ENCODE measurements at regions not wholly inside any gene's neighbourhood (a gene's known extent, or its start where the extent isn't known, plus 50 kb on each side); places are given as distances from the start of the nearest gene placed in this dataset.

DNA sequence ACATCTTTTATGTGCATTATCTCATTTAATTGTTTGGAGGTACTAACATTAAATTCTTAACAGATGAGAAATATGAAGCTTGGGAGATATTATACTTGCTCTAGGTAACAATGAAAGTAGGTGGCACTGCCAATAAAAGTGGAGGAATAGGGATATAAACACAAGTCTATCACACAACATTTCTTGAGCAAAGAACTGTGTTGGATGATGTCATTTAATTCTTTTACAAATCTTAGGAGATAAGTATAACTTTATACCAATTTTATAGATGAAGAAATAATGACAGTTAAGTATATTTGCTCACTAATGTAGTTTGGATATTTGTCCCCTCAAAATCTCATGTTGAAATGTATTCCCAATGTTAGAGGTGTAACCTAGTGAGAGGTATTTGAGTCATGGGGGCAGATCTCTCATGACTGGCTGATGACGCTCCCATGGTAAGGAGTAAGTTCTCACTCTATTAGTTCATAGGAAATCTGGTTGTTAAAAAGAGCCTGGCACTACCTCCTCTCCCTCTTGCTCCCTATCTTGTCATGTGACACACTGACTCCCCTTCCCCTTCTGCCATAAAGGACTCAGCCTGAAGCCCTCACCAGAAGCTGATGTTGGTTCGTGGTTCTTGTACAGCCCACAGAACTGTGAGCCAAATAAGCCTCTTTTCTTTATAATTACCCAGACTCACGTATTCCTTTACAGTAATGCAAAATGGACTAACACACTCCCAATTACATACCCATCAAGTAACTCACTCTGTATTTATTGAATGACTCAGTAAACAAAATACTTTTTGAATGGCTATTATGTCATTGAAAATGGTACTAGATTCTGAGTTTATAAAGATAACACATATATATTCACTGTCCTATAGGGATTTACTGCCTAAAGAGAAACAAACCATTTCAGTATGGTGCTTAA is 146.8 kb upstream of the KITLG start:
- Histone ChIP-seq H3K9ac (ENCODE audit: low read length in 3 of 3) (no peak overlapping the region), H3K4me1 (ENCODE audit: control insufficient read depth in 2 of 3, insufficient read depth in 2 of 3, low read depth in 1 of 3, low read length in 3 of 3) (no peaks in the 10 kb centered on the region), H3K36me3 (ENCODE audit: control insufficient read depth in 2 of 3, insufficient read depth in 3 of 3, low read length in 3 of 3) (no peaks in the 10 kb centered on the region), H3K27ac (ENCODE audit: low read depth in 2 of 2, low read length in 2 of 2) (no peak overlapping the region), H3K27me3 (ENCODE audit: control insufficient read depth, insufficient read depth, low read length) (no peaks in the 10 kb centered on the region), H3K4me3 (ENCODE audit: low read length in 3 of 3) (no peak overlapping the region), H3K9me3 (ENCODE audit: control insufficient read depth in 2 of 3, insufficient read depth in 1 of 3, low read length in 3 of 3) (no peaks in the 10 kb centered on the region)
- FAIRE-seq (no peak), DNase-seq (no peak)
- no peak for TF ChIP-seq CTCF (IDR thresholded peaks at IDR 0.05; ENCODE audit: borderline replicate concordance, extremely low read depth, insufficient read depth)
- intact Hi-C loops (cut with DNase I) = no loop called here

- H3K9me3 ChIP-seq (ENCODE audit: control insufficient read depth in 2 of 3, insufficient read depth in 1 of 3, low read length in 3 of 3) = no peaks in the 10 kb centered on the region
- no peaks in the 10 kb centered on the region for H3K36me3 ChIP-seq (ENCODE audit: control insufficient read depth in 2 of 3, insufficient read depth in 3 of 3, low read length in 3 of 3)
- no peaks in the 10 kb centered on the region for H3K4me1 ChIP-seq (ENCODE audit: control insufficient read depth in 2 of 3, insufficient read depth in 2 of 3, low read depth in 1 of 3, low read length in 3 of 3)
- intact Hi-C loops (cut with DNase I) = no loop called here
- H3K27ac ChIP-seq (ENCODE audit: low read depth in 2 of 2, low read length in 2 of 2) = no peak overlapping the region
- no peak overlapping the region for H3K9ac ChIP-seq (ENCODE audit: low read length in 3 of 3)
- no peak overlapping the region for H3K4me3 ChIP-seq (ENCODE audit: low read length in 3 of 3)
- no peak for TF ChIP-seq CTCF (IDR thresholded peaks at IDR 0.05; ENCODE audit: borderline replicate concordance, extremely low read depth, insufficient read depth)
- no peaks in the 10 kb centered on the region for H3K27me3 ChIP-seq (ENCODE audit: control insufficient read depth, insufficient read depth, low read length)
- FAIRE-seq = no peak
- DNase-seq = no peak
Observed at GRCh38 chr12:88725592-88726143, 145.4 kb upstream of the KITLG start.

DNA sequence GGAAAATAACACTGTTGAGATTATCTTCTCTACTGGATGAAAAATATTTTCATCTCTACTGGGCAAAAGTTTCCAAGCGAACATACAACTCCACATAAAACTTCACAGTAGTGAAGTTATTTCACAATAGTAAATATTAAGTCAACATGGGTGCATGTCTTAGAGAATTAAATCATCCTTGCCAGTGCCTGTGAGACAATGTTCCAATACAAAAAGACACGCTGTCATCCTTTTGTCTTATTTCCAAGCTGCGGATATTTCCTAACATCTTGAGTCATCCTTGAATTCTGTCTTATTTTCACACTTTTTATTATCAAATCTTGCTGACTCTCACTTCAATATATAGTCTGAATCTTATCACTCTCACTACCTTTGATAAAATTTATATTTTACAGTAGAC is 142.9 kb upstream of the KITLG start:
- TF ChIP-seq CTCF (IDR thresholded peaks at IDR 0.05; ENCODE audit: borderline replicate concordance, extremely low read depth, insufficient read depth) = no peak
- DNase-seq = no peak
- intact Hi-C loops (cut with DNase I) = no loop called here
- Histone ChIP-seq H3K4me3 (ENCODE audit: low read length in 3 of 3) (no peak overlapping the region), H3K9ac (ENCODE audit: low read length in 3 of 3) (no peak overlapping the region), H3K9me3 (ENCODE audit: control insufficient read depth in 2 of 3, insufficient read depth in 1 of 3, low read length in 3 of 3) (no peaks in the 10 kb centered on the region), H3K36me3 (ENCODE audit: control insufficient read depth in 2 of 3, insufficient read depth in 3 of 3, low read length in 3 of 3) (no peaks in the 10 kb centered on the region), H3K4me1 (ENCODE audit: control insufficient read depth in 2 of 3, insufficient read depth in 2 of 3, low read depth in 1 of 3, low read length in 3 of 3) (no peaks in the 10 kb centered on the region), H3K27ac (ENCODE audit: low read depth in 2 of 2, low read length in 2 of 2) (no peak overlapping the region), H3K27me3 (ENCODE audit: control insufficient read depth, insufficient read depth, low read length) (no peaks in the 10 kb centered on the region)
- FAIRE-seq = no peak

All from kidney (tissue), 13 donors.